SK-N-SH (cell line): ENCODE measurements at regions not wholly inside any gene's neighbourhood (a gene's known extent, or its start where the extent isn't known, plus 50 kb on each side); places are given as distances from the start of the nearest gene placed in this dataset.

ENCODE experiments used
- CTCF ChIA-PET: fragments of 300-600, 350-600 bp; formaldehyde crosslinking; extraction: SDS; loops from one replicate; lab custom pipeline; 2021; lab: Yijun Ruan, JAX
- POLR2A ChIA-PET: fragments of 350-600 bp; sonication (Branson Sonifier 250); formaldehyde crosslinking; extraction: SDS; loops from one replicate; lab custom pipeline; 2020; ENCODE audit warnings: antibody characterized with exemption, inconsistent platforms; lab: Yijun Ruan, JAX
- DNase-seq: peaks from one replicate; pipeline ENCODE4 v3.0.0; 2012
- H2AFZ ChIP-seq: fragments of 200-600 bp; sonication (generic); 2 replicates; pipeline ENCODE4 v1.8.1; 2016; ENCODE audit warnings: antibody characterized with exemption, mild to moderate bottlenecking, low read depth
- H3F3A ChIP-seq: fragments of 200-600 bp; sonication (generic); replicated peaks from 2 replicates; pipeline ENCODE3; 2016; ENCODE audit warnings: antibody characterized with exemption, mild to moderate bottlenecking; ENCODE audit not compliant: insufficient read depth
- H3K27ac ChIP-seq, 2 experiments: fragments of 200-500 bp in 1 of 2; fragments of 200-600 bp in 1 of 2; sonication (Bioruptor generic) in 1 of 2; sonication (generic), shearing (Covaris generic) in 1 of 2; 2 replicates each; pipeline versions ENCODE4 v1.5.1 to v1.6.1; 2014 to 2016; ENCODE audit warnings: low read depth in 2 of 2, inconsistent platforms in 1 of 2, low read length in 1 of 2, mild to moderate bottlenecking in 1 of 2, mixed read lengths in 1 of 2
- H3K27me3 ChIP-seq: fragments of 200-600 bp; sonication (generic), shearing (Covaris generic); 2 replicates; pipeline ENCODE4 v1.6.1; 2016; ENCODE audit warnings: mixed run types; ENCODE audit not compliant: insufficient read depth
- H3K36me3 ChIP-seq, 2 experiments: fragments of 200-500 bp in 1 of 2; fragments of 200-600 bp in 1 of 2; sonication (Bioruptor generic) in 1 of 2; sonication (generic) in 1 of 2; replicated peaks in 1 of 2; 2 replicates each; pipeline versions ENCODE3 to v1.5.1; 2014 to 2016; ENCODE audit warnings: low read length in 1 of 2, mild to moderate bottlenecking in 1 of 2; ENCODE audit not compliant: insufficient read depth in 2 of 2, control insufficient read depth in 1 of 2
- H3K4me1 ChIP-seq, 2 experiments: fragments of 200-500 bp in 1 of 2; fragments of 200-600 bp in 1 of 2; sonication (Bioruptor generic) in 1 of 2; sonication (generic), shearing (Covaris generic) in 1 of 2; 2 replicates each; pipeline versions ENCODE4 v1.5.1 to v1.6.1; 2014 to 2016; ENCODE audit warnings: low read depth in 1 of 2, low read length in 1 of 2, mixed run types in 1 of 2; ENCODE audit not compliant: insufficient read depth in 2 of 2, control insufficient read depth in 1 of 2
- H3K4me2 ChIP-seq: fragments of 200-600 bp; sonication (generic), shearing (Covaris generic); 2 replicates; pipeline ENCODE4 v1.6.1; 2017; ENCODE audit warnings: mixed run types
- H3K4me3 ChIP-seq, 2 experiments: fragments of 200-500 bp in 1 of 2; fragments of 200-600 bp in 1 of 2; sonication (Bioruptor generic) in 1 of 2; sonication (generic), shearing (Covaris generic) in 1 of 2; 2 replicates each; pipeline versions ENCODE4 v1.5.1 to v1.8.1; 2014 to 2016; ENCODE audit warnings: low read depth in 2 of 2, inconsistent platforms in 1 of 2, low read length in 1 of 2, mild to moderate bottlenecking in 1 of 2, mixed read lengths in 1 of 2, moderate library complexity in 1 of 2
- H3K79me2 ChIP-seq: fragments of 200-600 bp; sonication (generic); 2 replicates; pipeline ENCODE4 v1.8.1; 2017; ENCODE audit warnings: mild to moderate bottlenecking; ENCODE audit not compliant: insufficient read depth
- H3K9ac ChIP-seq: fragments of 200-600 bp; sonication (generic); 2 replicates; pipeline ENCODE4 v1.6.1; 2017; ENCODE audit warnings: mixed run types
- H3K9me2 ChIP-seq: fragments of 200-600 bp; sonication (generic); 2 replicates; pipeline ENCODE4 v1.6.1; 2017; ENCODE audit warnings: mixed run types
- H3K9me3 ChIP-seq: fragments of 200-600 bp; sonication (generic); 2 replicates; pipeline ENCODE4 v1.6.1; 2017; ENCODE audit warnings: mixed run types, mild to moderate bottlenecking, moderate library complexity
- H4K20me1 ChIP-seq: fragments of 200-600 bp; sonication (generic); 2 replicates; pipeline ENCODE4 v1.6.1; 2017; ENCODE audit warnings: mild to moderate bottlenecking, mixed run types; ENCODE audit not compliant: insufficient read depth
- CHD2 ChIP-seq: fragments of 150-350 bp; IDR thresholded peaks from 2 replicates; pipeline ENCODE4 v1.6.1; 2018; ENCODE audit warnings: low read length; ENCODE audit not compliant: partially characterized antibody
- ELF1 ChIP-seq: IDR thresholded peaks from 2 replicates; pipeline ENCODE4 v1.4.0; 2012
- EP300 ChIP-seq, 2 experiments: IDR thresholded peaks; 2 replicates each; pipeline versions ENCODE4 v1.4.0 to v1.6.1; 2012; ENCODE audit warnings: borderline replicate concordance in 1 of 2, low read depth in 1 of 2, low read length in 1 of 2
- GABPA ChIP-seq: IDR thresholded peaks from 2 replicates; pipeline ENCODE4 v1.4.0; 2012; ENCODE audit warnings: low read depth, mild to moderate bottlenecking
- GATA2 ChIP-seq: sonication (generic); formaldehyde crosslinking; IDR thresholded peaks from 2 replicates; pipeline ENCODE4 v1.5.0; 2020; ENCODE audit warnings: mild to moderate bottlenecking, missing genetic modification reagents
- MEF2A ChIP-seq: IDR thresholded peaks from 2 replicates; pipeline ENCODE4 v1.4.0; 2012; ENCODE audit warnings: low read depth, borderline replicate concordance
- SIN3A ChIP-seq: IDR thresholded peaks from 2 replicates; pipeline ENCODE4 v1.6.1; 2012; ENCODE audit warnings: low read depth, mild to moderate bottlenecking, low read length, moderate library complexity, borderline replicate concordance
- TCF12 ChIP-seq: IDR thresholded peaks from 2 replicates; pipeline ENCODE4 v1.4.0; 2012
- TEAD4 ChIP-seq: IDR thresholded peaks from 2 replicates; pipeline ENCODE4 v1.4.0; 2012; ENCODE audit warnings: mild to moderate bottlenecking, borderline replicate concordance; ENCODE audit not compliant: insufficient read depth
- YY1 ChIP-seq: IDR thresholded peaks from 2 replicates; pipeline ENCODE4 v1.4.0; 2012; ENCODE audit warnings: low read depth, mild to moderate bottlenecking
- WGBS: methylation state at CpG from one replicate; pipeline ENCODE4 v1.1.6; 2017; ENCODE audit warnings: low lambda C conversion rate; 5-methylcytosine and 5-hydroxymethylcytosine counted together
- TF ChIP-seq, protein P1 (sequence below): IDR thresholded peaks from 2 replicates; pipeline ENCODE4 v1.4.0; 2012; ENCODE audit warnings: low read depth, borderline replicate concordance
- TF ChIP-seq, protein P2 (sequence below): fragments of 150-350 bp; IDR thresholded peaks from 2 replicates; pipeline ENCODE4 v1.6.1; 2016; ENCODE audit warnings: mild to moderate bottlenecking, low read depth, low read length
- TF ChIP-seq, protein P3 (sequence below): fragments of 200-600 bp; sonication (generic); IDR thresholded peaks from 2 replicates; pipeline ENCODE4 v1.6.1; 2017; ENCODE audit warnings: antibody characterized with exemption, mild to moderate bottlenecking, moderate library complexity
- TF ChIP-seq, protein P4 (sequence below): IDR thresholded peaks from 2 replicates; pipeline ENCODE4 v1.6.1; 2012; ENCODE audit warnings: mild to moderate bottlenecking, low read depth, low read length, moderate library complexity
- TF ChIP-seq, protein P5 (sequence below): fragments of 150-350 bp; IDR thresholded peaks from 2 replicates; pipeline ENCODE4 v1.6.1; 2017; ENCODE audit warnings: antibody characterized with exemption, low read length, low read depth, borderline replicate concordance

DNA sequence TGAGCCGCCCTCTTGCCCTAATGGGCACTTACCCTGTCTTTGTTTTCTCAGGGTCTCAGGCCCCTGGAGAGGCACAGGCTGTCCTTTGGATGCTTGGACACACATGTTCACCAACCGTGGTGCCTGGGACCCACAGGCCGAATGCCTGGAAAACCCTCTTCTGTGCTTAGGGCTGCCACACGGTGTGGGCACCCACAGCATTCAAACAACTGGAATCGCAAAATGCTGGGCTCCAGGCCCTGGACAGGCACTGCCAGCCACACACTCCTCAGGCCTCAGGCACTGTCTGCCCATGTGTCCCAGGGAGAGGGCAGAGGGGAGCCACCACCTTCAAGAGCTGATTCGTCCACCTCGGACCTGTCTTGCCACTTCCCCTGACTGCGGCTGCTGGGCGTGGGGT is 123.1 kb upstream of the ACKR3 start:
- Histone ChIP-seq H3F3A (no peaks in the 10 kb centered on the region), H3K36me3 (no peaks in the 10 kb centered on the region), H3K4me3 (no peak overlapping the region), H3K4me1 (no peaks in the 10 kb centered on the region; a peak in 1 of 4 replicates), H3K79me2 (no peaks in the 10 kb centered on the region), H3K9ac (no peak overlapping the region), H4K20me1 (no peaks in the 10 kb centered on the region), H3K9me3 (no peaks in the 10 kb centered on the region), H2AFZ (no peak overlapping the region), H3K4me2 (no peak overlapping the region), H3K9me2 (no peaks in the 10 kb centered on the region), H3K27ac (no peak overlapping the region), H3K27me3 (no peaks in the 10 kb centered on the region)
- WGBS = 79% methylated on average over 4 of the region's 9 CpGs
- ChIA-PET POLR2A (no interaction called here), CTCF (interaction anchor here (0.7 kb wide), 1 partner anchor 12 kb away, joined by 3 read pairs; no protein-coding TSS in a partner anchor)
- DNase-seq = no peak
- TF ChIP-seq MEF2A = no peak
- TF ChIP-seq, protein P1, sequence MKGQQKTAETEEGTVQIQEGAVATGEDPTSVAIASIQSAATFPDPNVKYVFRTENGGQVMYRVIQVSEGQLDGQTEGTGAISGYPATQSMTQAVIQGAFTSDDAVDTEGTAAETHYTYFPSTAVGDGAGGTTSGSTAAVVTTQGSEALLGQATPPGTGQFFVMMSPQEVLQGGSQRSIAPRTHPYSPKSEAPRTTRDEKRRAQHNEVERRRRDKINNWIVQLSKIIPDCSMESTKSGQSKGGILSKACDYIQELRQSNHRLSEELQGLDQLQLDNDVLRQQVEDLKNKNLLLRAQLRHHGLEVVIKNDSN = no peak
- no peak for TF ChIP-seq TCF12
- TF ChIP-seq, protein P2, sequence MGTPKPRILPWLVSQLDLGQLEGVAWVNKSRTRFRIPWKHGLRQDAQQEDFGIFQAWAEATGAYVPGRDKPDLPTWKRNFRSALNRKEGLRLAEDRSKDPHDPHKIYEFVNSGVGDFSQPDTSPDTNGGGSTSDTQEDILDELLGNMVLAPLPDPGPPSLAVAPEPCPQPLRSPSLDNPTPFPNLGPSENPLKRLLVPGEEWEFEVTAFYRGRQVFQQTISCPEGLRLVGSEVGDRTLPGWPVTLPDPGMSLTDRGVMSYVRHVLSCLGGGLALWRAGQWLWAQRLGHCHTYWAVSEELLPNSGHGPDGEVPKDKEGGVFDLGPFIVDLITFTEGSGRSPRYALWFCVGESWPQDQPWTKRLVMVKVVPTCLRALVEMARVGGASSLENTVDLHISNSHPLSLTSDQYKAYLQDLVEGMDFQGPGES = no peak
- TF ChIP-seq TEAD4 = no peak
- TF ChIP-seq, protein P3, sequence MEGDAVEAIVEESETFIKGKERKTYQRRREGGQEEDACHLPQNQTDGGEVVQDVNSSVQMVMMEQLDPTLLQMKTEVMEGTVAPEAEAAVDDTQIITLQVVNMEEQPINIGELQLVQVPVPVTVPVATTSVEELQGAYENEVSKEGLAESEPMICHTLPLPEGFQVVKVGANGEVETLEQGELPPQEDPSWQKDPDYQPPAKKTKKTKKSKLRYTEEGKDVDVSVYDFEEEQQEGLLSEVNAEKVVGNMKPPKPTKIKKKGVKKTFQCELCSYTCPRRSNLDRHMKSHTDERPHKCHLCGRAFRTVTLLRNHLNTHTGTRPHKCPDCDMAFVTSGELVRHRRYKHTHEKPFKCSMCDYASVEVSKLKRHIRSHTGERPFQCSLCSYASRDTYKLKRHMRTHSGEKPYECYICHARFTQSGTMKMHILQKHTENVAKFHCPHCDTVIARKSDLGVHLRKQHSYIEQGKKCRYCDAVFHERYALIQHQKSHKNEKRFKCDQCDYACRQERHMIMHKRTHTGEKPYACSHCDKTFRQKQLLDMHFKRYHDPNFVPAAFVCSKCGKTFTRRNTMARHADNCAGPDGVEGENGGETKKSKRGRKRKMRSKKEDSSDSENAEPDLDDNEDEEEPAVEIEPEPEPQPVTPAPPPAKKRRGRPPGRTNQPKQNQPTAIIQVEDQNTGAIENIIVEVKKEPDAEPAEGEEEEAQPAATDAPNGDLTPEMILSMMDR = no peak

DNA sequence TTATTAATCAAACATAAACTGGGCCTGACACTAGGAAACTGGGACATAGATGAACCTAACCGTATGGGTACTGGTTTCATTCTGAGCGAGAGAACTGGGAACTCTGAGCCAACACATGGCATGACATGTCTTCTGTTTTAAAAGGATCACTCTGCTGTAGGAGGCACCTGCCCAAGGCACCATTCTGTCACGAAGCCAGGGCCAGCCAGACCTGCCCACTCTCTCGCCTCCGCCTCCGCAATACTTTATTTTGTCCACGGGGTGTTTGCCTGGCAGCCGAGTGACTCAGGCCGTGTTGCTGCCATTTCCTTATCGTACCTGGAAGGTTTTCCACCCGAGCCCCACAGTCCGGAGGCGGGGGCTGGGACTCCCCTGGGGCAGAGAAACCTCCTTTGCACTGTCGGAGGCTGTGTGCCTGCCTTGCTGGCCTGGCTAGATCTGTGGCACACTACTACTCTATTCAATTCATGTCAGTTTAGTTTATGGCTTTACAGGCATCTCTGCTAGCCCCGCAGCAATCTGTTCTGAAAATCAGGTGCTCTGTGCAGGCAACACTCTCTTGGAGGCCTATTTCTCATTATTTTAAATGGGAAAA is 120.4 kb upstream of the ACKR3 start:
- Histone ChIP-seq H3K4me2 (no peak overlapping the region), H3K4me3 (no peak overlapping the region), H2AFZ (no peak overlapping the region), H4K20me1 (no peaks in the 10 kb centered on the region), H3K9me2 (no peaks in the 10 kb centered on the region), H3K79me2 (no peaks in the 10 kb centered on the region), H3F3A (no peaks in the 10 kb centered on the region), H3K36me3 (no peaks in the 10 kb centered on the region), H3K4me1 (no peaks in the 10 kb centered on the region; a peak in 1 of 4 replicates), H3K9ac (no peak overlapping the region), H3K27ac (no peak overlapping the region), H3K27me3 (no peaks in the 10 kb centered on the region), H3K9me3 (no peaks in the 10 kb centered on the region)
- ChIA-PET POLR2A (no interaction called here), CTCF (no interaction called here)
- DNase-seq = no peak
- WGBS = 61% methylated on average over 12 of the region's 15 CpGs
- TF ChIP-seq SIN3A (no peak), ELF1 (no peak), EP300 (IDR thresholded peaks at IDR 0.05; ENCODE audit: borderline replicate concordance in 1 of 2, low read depth in 1 of 2, low read length in 1 of 2) (no peak), MEF2A (no peak), TCF12 (no peak), GABPA (no peak), CHD2 (no peak), YY1 (no peak), GATA2 (CRISPR knock-in tag) (no peak)
- TF ChIP-seq, protein P4, sequence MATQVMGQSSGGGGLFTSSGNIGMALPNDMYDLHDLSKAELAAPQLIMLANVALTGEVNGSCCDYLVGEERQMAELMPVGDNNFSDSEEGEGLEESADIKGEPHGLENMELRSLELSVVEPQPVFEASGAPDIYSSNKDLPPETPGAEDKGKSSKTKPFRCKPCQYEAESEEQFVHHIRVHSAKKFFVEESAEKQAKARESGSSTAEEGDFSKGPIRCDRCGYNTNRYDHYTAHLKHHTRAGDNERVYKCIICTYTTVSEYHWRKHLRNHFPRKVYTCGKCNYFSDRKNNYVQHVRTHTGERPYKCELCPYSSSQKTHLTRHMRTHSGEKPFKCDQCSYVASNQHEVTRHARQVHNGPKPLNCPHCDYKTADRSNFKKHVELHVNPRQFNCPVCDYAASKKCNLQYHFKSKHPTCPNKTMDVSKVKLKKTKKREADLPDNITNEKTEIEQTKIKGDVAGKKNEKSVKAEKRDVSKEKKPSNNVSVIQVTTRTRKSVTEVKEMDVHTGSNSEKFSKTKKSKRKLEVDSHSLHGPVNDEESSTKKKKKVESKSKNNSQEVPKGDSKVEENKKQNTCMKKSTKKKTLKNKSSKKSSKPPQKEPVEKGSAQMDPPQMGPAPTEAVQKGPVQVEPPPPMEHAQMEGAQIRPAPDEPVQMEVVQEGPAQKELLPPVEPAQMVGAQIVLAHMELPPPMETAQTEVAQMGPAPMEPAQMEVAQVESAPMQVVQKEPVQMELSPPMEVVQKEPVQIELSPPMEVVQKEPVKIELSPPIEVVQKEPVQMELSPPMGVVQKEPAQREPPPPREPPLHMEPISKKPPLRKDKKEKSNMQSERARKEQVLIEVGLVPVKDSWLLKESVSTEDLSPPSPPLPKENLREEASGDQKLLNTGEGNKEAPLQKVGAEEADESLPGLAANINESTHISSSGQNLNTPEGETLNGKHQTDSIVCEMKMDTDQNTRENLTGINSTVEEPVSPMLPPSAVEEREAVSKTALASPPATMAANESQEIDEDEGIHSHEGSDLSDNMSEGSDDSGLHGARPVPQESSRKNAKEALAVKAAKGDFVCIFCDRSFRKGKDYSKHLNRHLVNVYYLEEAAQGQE = no peak
- TF ChIP-seq, protein P5, sequence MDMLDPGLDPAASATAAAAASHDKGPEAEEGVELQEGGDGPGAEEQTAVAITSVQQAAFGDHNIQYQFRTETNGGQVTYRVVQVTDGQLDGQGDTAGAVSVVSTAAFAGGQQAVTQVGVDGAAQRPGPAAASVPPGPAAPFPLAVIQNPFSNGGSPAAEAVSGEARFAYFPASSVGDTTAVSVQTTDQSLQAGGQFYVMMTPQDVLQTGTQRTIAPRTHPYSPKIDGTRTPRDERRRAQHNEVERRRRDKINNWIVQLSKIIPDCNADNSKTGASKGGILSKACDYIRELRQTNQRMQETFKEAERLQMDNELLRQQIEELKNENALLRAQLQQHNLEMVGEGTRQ = no peak
- TF ChIP-seq, protein P2 = no peak
- TF ChIP-seq, protein P1 = no peak
